Brain microvascular endothelial cell (primary cell): ENCODE measurements at regions not wholly inside any gene's neighbourhood (a gene's known extent, or its start where the extent isn't known, plus 50 kb on each side); places are given as distances from the start of the nearest gene placed in this dataset.

ENCODE experiments used
- DNase-seq: peaks from one replicate; pipeline ENCODE4 v3.0.0-alpha.2; 2020
- H3K27ac ChIP-seq: fragments of 250-450 bp; sonication (Bioruptor Pico); 2 replicates; pipeline ENCODE4 v1.5.1; 2020; ENCODE audit warnings: mild to moderate bottlenecking, moderate library complexity
- H3K27me3 ChIP-seq: fragments of 250-450 bp; sonication (Bioruptor Pico); replicated peaks from 2 replicates; pipeline ENCODE4 v1.5.1; 2020; ENCODE audit warnings: mild to moderate bottlenecking
- H3K36me3 ChIP-seq: fragments of 250-450 bp; sonication (Bioruptor Pico); replicated peaks from 2 replicates; pipeline ENCODE4 v1.5.1; 2020; ENCODE audit warnings: mild to moderate bottlenecking
- H3K4me3 ChIP-seq: 2 replicates; pipeline ENCODE4 v1.5.1; 2011; ENCODE audit warnings: low read depth, mild to moderate bottlenecking, control low read depth, low read length, moderate library complexity
- CTCF ChIP-seq: IDR thresholded peaks from 2 replicates; pipeline ENCODE4 v1.5.1; 2011; ENCODE audit warnings: low read depth, mild to moderate bottlenecking, moderate library complexity, low read length, control low read depth, inconsistent platforms; ENCODE audit errors: missing control alignments
- in situ Hi-C: cut with HindIII; loops from 2 replicates; pipeline ENCODE4 v1.10.0; 2017; ENCODE audit warnings: low sequenced_read_pairs, low pct_ligation_motif_present

- no peak for TF ChIP-seq CTCF
Observed at GRCh38 chr2:194015751-194016150, 1641.3 kb upstream of the SLC39A10 start.

GRCh38 chr2:194014639-194015038 lies 1642.4 kb upstream of the SLC39A10 start:
- TF ChIP-seq CTCF: no peak
- Histone ChIP-seq H3K4me3 (no peak overlapping the region), H3K27me3 (no peaks in the 10 kb centered on the region), H3K36me3 (no peaks in the 10 kb centered on the region), H3K27ac (no peak overlapping the region)
- no peak for DNase-seq
- in situ Hi-C loops: no loop called here

More at GRCh38 chr2:194015751-194016150, 1641.3 kb upstream of the SLC39A10 start:
- no peak for DNase-seq
- Histone ChIP-seq H3K27me3 (no peaks in the 10 kb centered on the region), H3K27ac (no peak overlapping the region), H3K36me3 (no peaks in the 10 kb centered on the region), H3K4me3 (no peak overlapping the region)
- in situ Hi-C loops: no loop called here

- Histone ChIP-seq H3K36me3 (no peaks in the 10 kb centered on the region), H3K27ac (no peak overlapping the region), H3K27me3 (no peaks in the 10 kb centered on the region), H3K4me3 (no peak overlapping the region)
- no peak for DNase-seq
- TF ChIP-seq CTCF: no peak
- in situ Hi-C loops: no loop called here
Observed at GRCh38 chr2:194004590-194005206, 1652.3 kb upstream of the SLC39A10 start.

GRCh38 chr2:194003911-194004310 lies 1653.1 kb upstream of the SLC39A10 start:
- no peak overlapping the region for H3K4me3 ChIP-seq
- H3K27ac ChIP-seq: no peak overlapping the region
- no peaks in the 10 kb centered on the region for H3K27me3 ChIP-seq
- in situ Hi-C loops: no loop called here
- DNase-seq: no peak
- no peaks in the 10 kb centered on the region for H3K36me3 ChIP-seq
- no peak for TF ChIP-seq CTCF

- no peak for DNase-seq
- no peak for TF ChIP-seq CTCF
- Histone ChIP-seq H3K27ac (no peak overlapping the region), H3K36me3 (no peaks in the 10 kb centered on the region), H3K27me3 (no peaks in the 10 kb centered on the region), H3K4me3 (no peak overlapping the region)
- in situ Hi-C loops: no loop called here
Observed at GRCh38 chr2:194002699-194003368, 1654.2 kb upstream of the SLC39A10 start.

- TF ChIP-seq CTCF: no peak
- in situ Hi-C loops: no loop called here
- H3K27me3 ChIP-seq: no peaks in the 10 kb centered on the region
- no peak for DNase-seq
- H3K27ac ChIP-seq: no peak overlapping the region
- H3K4me3 ChIP-seq: no peak overlapping the region
- no peaks in the 10 kb centered on the region for H3K36me3 ChIP-seq
Observed at GRCh38 chr2:193990868-193991267, 1666.2 kb upstream of the SLC39A10 start.
